H9 (cell line): ENCODE measurements at regions not wholly inside any gene's neighbourhood (a gene's known extent, or its start where the extent isn't known, plus 50 kb on each side); places are given as distances from the start of the nearest gene placed in this dataset.

Experiments
- DNase-seq: peaks from one replicate; pipeline ENCODE4 v3.0.0-alpha.2; 2017
- H2AFZ ChIP-seq: one replicate; pipeline ENCODE4 v1.6.1; 2013; ENCODE audit warnings: mild to moderate bottlenecking, low read length, control low read depth, moderate library complexity
- H2AK5ac ChIP-seq: 2 replicates; pipeline ENCODE4 v1.6.1; 2013; ENCODE audit warnings: low read length, control low read depth, mixed read lengths; ENCODE audit not compliant: insufficient read length
- H2BK120ac ChIP-seq: one replicate; pipeline ENCODE4 v1.6.1; 2013; ENCODE audit warnings: low read depth, mild to moderate bottlenecking, low read length, control low read depth, inconsistent platforms; ENCODE audit not compliant: poor library complexity, severe bottlenecking
- H2BK12ac ChIP-seq: 2 replicates; pipeline ENCODE4 v1.6.1; 2013; ENCODE audit warnings: low read length, control low read depth, mixed read lengths, low read depth; ENCODE audit not compliant: insufficient read length
- H2BK15ac ChIP-seq: 2 replicates; pipeline ENCODE4 v1.6.1; 2013; ENCODE audit warnings: low read depth, low read length, control low read depth
- H2BK20ac ChIP-seq: one replicate; pipeline ENCODE4 v1.6.1; 2013; ENCODE audit warnings: low read depth, mild to moderate bottlenecking, low read length, control low read depth, inconsistent platforms; ENCODE audit not compliant: poor library complexity, severe bottlenecking
- H2BK5ac ChIP-seq: 2 replicates; pipeline ENCODE4 v1.6.1; 2013; ENCODE audit warnings: low read length, control low read depth, mixed read lengths; ENCODE audit not compliant: insufficient read length
- H3K14ac ChIP-seq: 2 replicates; pipeline ENCODE4 v1.6.1; 2013; ENCODE audit warnings: low read length, control low read depth; ENCODE audit not compliant: insufficient read depth
- H3K18ac ChIP-seq: 2 replicates; pipeline ENCODE4 v1.6.1; 2013; ENCODE audit warnings: low read depth, mild to moderate bottlenecking, mixed read lengths, low read length, control low read depth; ENCODE audit not compliant: insufficient read length
- H3K23ac ChIP-seq: 2 replicates; pipeline ENCODE4 v1.6.1; 2013; ENCODE audit warnings: low read length, control low read depth, mixed read lengths, low read depth; ENCODE audit not compliant: insufficient read length
- H3K23me2 ChIP-seq: 2 replicates; pipeline ENCODE4 v1.6.1; 2013; ENCODE audit warnings: low read depth, mild to moderate bottlenecking, mixed read lengths, low read length, control low read depth; ENCODE audit not compliant: insufficient read length, poor library complexity, severe bottlenecking
- H3K27ac ChIP-seq: 2 replicates; pipeline ENCODE4 v1.5.1; 2013; ENCODE audit warnings: low read length, control low read depth, mixed read lengths, low read depth; ENCODE audit not compliant: insufficient read length
- H3K27me3 ChIP-seq: 2 replicates; pipeline ENCODE4 v1.6.1; 2013; ENCODE audit warnings: low read length, control low read depth, inconsistent platforms; ENCODE audit not compliant: insufficient read depth
- H3K4ac ChIP-seq: 2 replicates; pipeline ENCODE4 v1.6.1; 2013; ENCODE audit warnings: low read depth, mild to moderate bottlenecking, control low read depth, inconsistent platforms, low read length, moderate library complexity
- H3K4me1 ChIP-seq: 2 replicates; pipeline ENCODE4 v1.6.1; 2013; ENCODE audit warnings: low read length, control low read depth, inconsistent platforms; ENCODE audit not compliant: insufficient read depth
- H3K4me2 ChIP-seq: 2 replicates; pipeline ENCODE4 v1.6.1; 2013; ENCODE audit warnings: low read length, control low read depth, mixed read lengths; ENCODE audit not compliant: insufficient read length, insufficient read depth
- H3K56ac ChIP-seq: 2 replicates; pipeline ENCODE4 v1.6.1; 2013; ENCODE audit warnings: low read depth, mild to moderate bottlenecking, mixed read lengths, low read length, control low read depth; ENCODE audit not compliant: insufficient read length
- H3K79me1 ChIP-seq: 2 replicates; pipeline ENCODE4 v1.6.1; 2013; ENCODE audit warnings: low read depth, mild to moderate bottlenecking, moderate library complexity, low read length, control low read depth, inconsistent platforms; ENCODE audit not compliant: insufficient read depth, poor library complexity, severe bottlenecking
- H3K79me2 ChIP-seq: 2 replicates; pipeline ENCODE4 v1.6.1; 2013; ENCODE audit warnings: low read length, control low read depth, inconsistent platforms; ENCODE audit not compliant: insufficient read depth
- H3K9ac ChIP-seq: 2 replicates; pipeline ENCODE4 v1.6.1; 2013; ENCODE audit warnings: low read length, control low read depth, mixed read lengths; ENCODE audit not compliant: insufficient read length; ENCODE audit errors: extremely low read depth
- H3K9me3 ChIP-seq: one replicate; pipeline ENCODE4 v1.6.1; 2013; ENCODE audit warnings: low read depth, low read length, inconsistent platforms; ENCODE audit not compliant: control insufficient read depth
- H3T11ph ChIP-seq: one replicate; pipeline ENCODE4 v1.6.1; 2013; ENCODE audit warnings: mild to moderate bottlenecking, low read length, control low read depth, inconsistent platforms
- H4K20me1 ChIP-seq: one replicate; pipeline ENCODE4 v1.6.1; 2013; ENCODE audit not compliant: control insufficient read depth, insufficient read length, insufficient read depth
- H4K5ac ChIP-seq: 2 replicates; pipeline ENCODE4 v1.6.1; 2013; ENCODE audit warnings: low read depth, mild to moderate bottlenecking, mixed read lengths, low read length, control low read depth; ENCODE audit not compliant: insufficient read length
- H4K8ac ChIP-seq: replicated peaks from 2 replicates; pipeline ENCODE4 v1.6.1; 2013; ENCODE audit warnings: low read length, control low read depth, mixed read lengths, low read depth; ENCODE audit not compliant: insufficient read length
- H4K91ac ChIP-seq: 2 replicates; pipeline ENCODE4 v1.6.1; 2013; ENCODE audit warnings: low read depth, mild to moderate bottlenecking, moderate library complexity, mixed read lengths, low read length, control low read depth; ENCODE audit not compliant: insufficient read length
- H3K27ac Mint-ChIP-seq, 3 experiments: 2 replicates in 2 of 3; 3 replicates in 1 of 3; pipeline ENCODE4 v1.8.0; 2020 to 2021; ENCODE audit warnings: mixed read lengths in 3 of 3, mild to moderate bottlenecking in 1 of 3, moderate library complexity in 1 of 3
- H3K27me3 Mint-ChIP-seq: 2 replicates; pipeline ENCODE4 v1.8.0; 2021; ENCODE audit warnings: low read depth, mild to moderate bottlenecking, moderate library complexity, mixed read lengths
- H3K36me3 Mint-ChIP-seq, 3 experiments: 2 replicates in 2 of 3; 3 replicates in 1 of 3; pipeline ENCODE4 v1.8.0; 2020 to 2021; ENCODE audit warnings: low read depth in 3 of 3, mixed read lengths in 3 of 3; ENCODE audit not compliant: insufficient read depth in 1 of 3
- H3K4me1 Mint-ChIP-seq, 2 experiments: 2 replicates each; pipeline ENCODE4 v1.8.0; 2020; ENCODE audit warnings: mixed read lengths in 2 of 2
- H3K4me3 Mint-ChIP-seq, 2 experiments: 2 replicates in 1 of 2; 3 replicates in 1 of 2; pipeline ENCODE4 v1.8.0; 2020 to 2021; ENCODE audit warnings: mild to moderate bottlenecking in 2 of 2, mixed read lengths in 2 of 2, moderate library complexity in 1 of 2
- H3K9me3 Mint-ChIP-seq, 2 experiments: 2 replicates in 1 of 2; 3 replicates in 1 of 2; pipeline ENCODE4 v1.8.0; 2020; ENCODE audit warnings: mild to moderate bottlenecking in 2 of 2, mixed read lengths in 2 of 2, moderate library complexity in 1 of 2
- CTCF ChIP-seq: fragments of 200-600 bp; sonication (generic); conservative IDR thresholded peaks from 3 replicates; pipeline ENCODE4 v1.8.0; 2021; ENCODE audit warnings: antibody characterized with exemption, mild to moderate bottlenecking
- WGBS: extraction: QIAGEN DNeasy Blood & Tissue Kit; methylation state at CpG from one replicate; pipeline ENCODE4 v1.1.7; 2013; ENCODE audit warnings: missing lambda C conversion rate, low lambda C conversion rate, mixed read lengths; ENCODE audit not compliant: insufficient read length; ENCODE audit errors: extremely low coverage; 5-methylcytosine and 5-hydroxymethylcytosine counted together

- H3K36me3 Mint-ChIP-seq: peaks cover 10 to 17% (median 10%) of the 10 kb centered on the region in 3 experiments; a peak in 6 of 7 replicates
- no peaks in the 10 kb centered on the region for H3K23me2 ChIP-seq
- no peak overlapping the region for H3K4ac ChIP-seq
- no peaks in the 10 kb centered on the region for H4K20me1 ChIP-seq
- H3T11ph ChIP-seq: no peak overlapping the region
- no peak overlapping the region for H4K5ac ChIP-seq
- no peak overlapping the region for H2BK120ac ChIP-seq
- no peak overlapping the region for H3K18ac ChIP-seq
- H3K9me3 ChIP-seq: no peaks in the 10 kb centered on the region
- no peaks in the 10 kb centered on the region for H3K4me1 Mint-ChIP-seq
- H3K4me2 ChIP-seq: no peak overlapping the region
- peaks cover 19 to 24% of the 10 kb centered on the region in 2 experiments for H3K9me3 Mint-ChIP-seq
- H3K27ac ChIP-seq: no peak overlapping the region
- H2BK15ac ChIP-seq: no peak overlapping the region
- H3K27ac Mint-ChIP-seq: no peak overlapping the region
- no peak overlapping the region for H2BK12ac ChIP-seq
- WGBS: no CpG with 5 or more reads among the region's 2 CpGs
- peaks cover 9% of the 10 kb centered on the region; the same call in 1 of the 2 replicates for H3K27me3 ChIP-seq
- no peak for TF ChIP-seq CTCF
- no peaks in the 10 kb centered on the region for H3K79me1 ChIP-seq
- no peak overlapping the region for H3K4me3 Mint-ChIP-seq
- no peak overlapping the region for H3K14ac ChIP-seq
- no peak overlapping the region for H2AFZ ChIP-seq
- no peak overlapping the region for H3K56ac ChIP-seq
- no peak overlapping the region for H3K23ac ChIP-seq
- no peaks in the 10 kb centered on the region for H3K4me1 ChIP-seq
- no peak for DNase-seq
- no peak overlapping the region for H3K9ac ChIP-seq
- no peak overlapping the region for H2BK20ac ChIP-seq
- H4K8ac ChIP-seq: no peak overlapping the region
- H3K27me3 Mint-ChIP-seq: peaks cover 66% of the 10 kb centered on the region
- no peak overlapping the region for H4K91ac ChIP-seq
- no peaks in the 10 kb centered on the region; the same call in 1 of the 2 replicates for H3K79me2 ChIP-seq
- no peak overlapping the region for H2AK5ac ChIP-seq
- H2BK5ac ChIP-seq: no peak overlapping the region
Observed at GRCh38 chr12:41941079-41941478, 203.6 kb downstream of the GXYLT1 start.
